Omental fat pad (tissue), 3 donors: ENCODE measurements at regions not wholly inside any gene's neighbourhood (a gene's known extent, or its start where the extent isn't known, plus 50 kb on each side); places are given as distances from the start of the nearest gene placed in this dataset.

ENCODE experiments used
- ATAC-seq: fragments of 150-250 bp; one replicate; pipeline ENCODE4 v1.9.1; 2016; ENCODE audit warnings: mild to moderate bottlenecking, moderate library complexity; ENCODE audit not compliant: low FRiP score
- DNase-seq: peaks from one replicate; pipeline ENCODE4 v3.0.0-alpha.2; 2019; ENCODE audit warnings: low spot score
- TF ChIP-seq, protein P1 (sequence below), 3 donors: fragments of 450-650 bp; IDR thresholded peaks; one replicate each; pipeline ENCODE4 v1.5.1; 2016 to 2017; ENCODE audit warnings: antibody characterized with exemption in 3 of 3, mild to moderate bottlenecking in 3 of 3, moderate library complexity in 2 of 3

DNA sequence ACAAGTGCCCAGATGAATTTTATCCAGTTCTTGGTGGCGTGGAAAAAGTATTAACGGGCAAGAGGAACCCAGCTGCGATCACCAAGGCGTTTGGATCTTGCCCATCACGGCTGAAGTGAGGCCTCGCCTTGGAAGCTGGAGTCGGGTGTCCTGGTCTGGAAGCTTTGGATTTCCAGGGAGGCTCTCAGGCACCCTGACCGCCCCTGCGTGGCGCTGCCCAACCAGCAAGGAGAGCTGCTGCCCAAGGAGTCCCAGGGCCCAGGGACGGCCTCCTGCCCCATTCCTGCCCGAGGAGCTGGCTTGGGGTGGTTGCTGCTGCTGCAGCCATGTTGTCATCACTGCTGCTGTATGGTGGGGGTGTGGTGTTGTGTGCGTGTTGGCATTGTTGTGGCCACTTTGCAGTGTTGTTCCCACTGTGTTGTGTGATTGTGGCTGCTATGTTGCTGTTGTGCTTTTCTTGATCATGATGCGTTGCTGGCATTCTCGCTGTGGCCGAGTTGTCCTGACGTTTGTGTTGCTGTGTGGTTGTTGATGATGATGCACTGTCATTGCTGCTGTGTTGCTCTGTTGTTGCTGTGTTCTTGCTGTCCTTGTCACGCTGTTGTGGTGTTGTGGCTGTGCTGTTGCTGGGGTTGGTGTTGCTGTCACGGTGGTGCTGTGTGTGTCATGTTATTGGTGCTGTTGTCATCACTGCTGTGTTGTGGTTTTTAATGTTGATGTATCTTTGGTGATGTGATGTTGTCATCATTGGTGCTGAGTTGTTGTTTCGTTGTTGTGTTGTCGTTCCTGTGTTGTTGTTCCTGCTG is 318.8 kb downstream of the C16orf95 start:
- TF ChIP-seq, protein P1, sequence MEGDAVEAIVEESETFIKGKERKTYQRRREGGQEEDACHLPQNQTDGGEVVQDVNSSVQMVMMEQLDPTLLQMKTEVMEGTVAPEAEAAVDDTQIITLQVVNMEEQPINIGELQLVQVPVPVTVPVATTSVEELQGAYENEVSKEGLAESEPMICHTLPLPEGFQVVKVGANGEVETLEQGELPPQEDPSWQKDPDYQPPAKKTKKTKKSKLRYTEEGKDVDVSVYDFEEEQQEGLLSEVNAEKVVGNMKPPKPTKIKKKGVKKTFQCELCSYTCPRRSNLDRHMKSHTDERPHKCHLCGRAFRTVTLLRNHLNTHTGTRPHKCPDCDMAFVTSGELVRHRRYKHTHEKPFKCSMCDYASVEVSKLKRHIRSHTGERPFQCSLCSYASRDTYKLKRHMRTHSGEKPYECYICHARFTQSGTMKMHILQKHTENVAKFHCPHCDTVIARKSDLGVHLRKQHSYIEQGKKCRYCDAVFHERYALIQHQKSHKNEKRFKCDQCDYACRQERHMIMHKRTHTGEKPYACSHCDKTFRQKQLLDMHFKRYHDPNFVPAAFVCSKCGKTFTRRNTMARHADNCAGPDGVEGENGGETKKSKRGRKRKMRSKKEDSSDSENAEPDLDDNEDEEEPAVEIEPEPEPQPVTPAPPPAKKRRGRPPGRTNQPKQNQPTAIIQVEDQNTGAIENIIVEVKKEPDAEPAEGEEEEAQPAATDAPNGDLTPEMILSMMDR (IDR thresholded peaks at IDR 0.05): no peak
- ATAC-seq (no peak), DNase-seq (no peak)

DNA sequence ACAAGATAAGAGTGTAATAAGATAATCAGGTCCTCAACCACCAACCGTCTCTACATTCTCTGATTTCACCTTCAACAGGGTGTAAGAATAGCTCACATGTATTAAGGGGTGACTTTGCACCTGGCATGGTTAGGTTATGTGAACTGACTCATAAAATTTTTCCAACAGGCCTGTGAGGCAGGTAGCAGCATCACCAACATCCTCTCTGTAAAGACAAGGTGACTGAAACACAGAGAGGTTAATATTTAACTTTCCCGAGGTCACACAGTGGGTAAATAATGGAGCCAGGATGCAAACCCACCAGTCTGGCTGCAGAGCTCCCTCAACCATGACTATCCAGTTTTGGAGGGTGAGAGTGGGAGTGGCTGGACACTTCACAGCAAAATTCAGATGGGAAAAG is 317.2 kb downstream of the C16orf95 start:
- TF ChIP-seq, protein P1 (IDR thresholded peaks at IDR 0.05): no peak
- ATAC-seq (no peak), DNase-seq (no peak)

DNA sequence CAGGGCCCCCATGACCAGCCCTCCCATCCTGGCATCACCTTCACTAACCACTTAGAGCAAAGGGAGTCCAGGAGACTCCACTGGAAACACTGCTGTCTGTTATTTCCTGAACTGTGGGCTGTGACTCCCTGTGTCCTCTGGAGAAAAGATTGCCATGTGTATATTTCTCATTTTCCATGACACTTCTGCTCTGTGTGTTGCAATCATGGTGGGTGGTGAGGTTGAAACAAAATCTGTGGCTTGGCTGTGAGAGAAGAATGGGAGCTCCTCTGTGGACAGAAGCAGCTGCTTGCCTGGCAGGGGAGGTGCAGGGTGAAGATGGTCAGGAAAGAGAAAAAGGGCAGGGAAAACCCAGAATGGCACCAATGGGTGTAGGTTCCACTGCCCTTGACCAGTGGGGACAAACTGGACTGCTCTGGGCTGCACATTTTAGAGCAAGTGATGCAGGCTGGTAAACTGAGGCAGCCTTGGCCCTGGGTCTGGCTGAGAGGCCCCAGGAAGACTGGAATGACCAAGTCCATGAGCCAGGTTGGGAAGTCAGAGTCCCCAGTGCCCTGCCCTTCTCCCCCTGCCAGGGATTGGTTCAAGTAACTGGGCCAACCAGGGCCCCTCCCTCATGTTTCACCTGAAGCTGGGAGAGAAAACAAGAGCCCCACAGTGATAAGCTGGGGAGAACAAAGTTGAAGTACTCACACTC is 314.3 kb downstream of the C16orf95 start:
- no peak for ATAC-seq
- no peak for DNase-seq
- TF ChIP-seq, protein P1 (IDR thresholded peaks at IDR 0.05): no peak

DNA sequence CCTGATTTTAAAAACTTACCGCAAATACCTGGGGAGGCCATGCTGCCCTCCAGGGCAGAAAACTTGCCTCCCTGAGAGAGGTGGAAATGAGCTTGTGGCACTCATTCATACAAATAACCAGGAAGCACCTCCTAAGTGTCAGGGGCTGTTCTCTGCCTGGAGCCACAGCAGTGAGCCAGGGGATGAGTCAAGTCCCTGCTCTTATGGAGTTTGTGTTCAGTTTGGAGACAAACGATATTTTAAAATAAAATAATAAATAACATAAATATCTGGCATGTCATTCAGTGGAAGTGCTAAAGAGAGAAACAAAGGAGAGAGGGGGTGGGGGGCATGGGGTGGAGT is 313.8 kb downstream of the C16orf95 start:
- ATAC-seq (no peak), DNase-seq (no peak)
- TF ChIP-seq, protein P1 (IDR thresholded peaks at IDR 0.05): no peak

DNA sequence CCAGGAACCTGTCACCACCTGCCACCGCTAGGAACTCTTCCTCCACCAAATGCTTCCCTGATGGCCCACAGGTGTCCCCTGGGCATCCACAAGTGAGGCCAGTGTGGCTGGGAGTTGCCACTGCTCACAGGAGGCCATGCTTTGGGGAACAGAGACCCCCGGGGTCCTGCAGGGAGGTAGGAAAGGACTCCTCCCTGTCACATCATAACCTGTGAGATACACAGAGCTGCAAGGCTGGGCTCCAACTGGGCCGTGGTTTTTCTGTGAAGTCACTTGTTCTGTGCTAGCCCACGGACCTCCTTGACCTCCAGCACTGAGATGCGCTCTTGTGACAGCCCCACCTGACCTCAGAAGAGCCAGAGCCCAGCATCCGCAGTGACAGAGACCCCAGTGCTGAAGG is 311.2 kb downstream of the C16orf95 start:
- TF ChIP-seq, protein P1 (IDR thresholded peaks at IDR 0.05): no peak
- no peak for ATAC-seq
- DNase-seq: no peak

DNA sequence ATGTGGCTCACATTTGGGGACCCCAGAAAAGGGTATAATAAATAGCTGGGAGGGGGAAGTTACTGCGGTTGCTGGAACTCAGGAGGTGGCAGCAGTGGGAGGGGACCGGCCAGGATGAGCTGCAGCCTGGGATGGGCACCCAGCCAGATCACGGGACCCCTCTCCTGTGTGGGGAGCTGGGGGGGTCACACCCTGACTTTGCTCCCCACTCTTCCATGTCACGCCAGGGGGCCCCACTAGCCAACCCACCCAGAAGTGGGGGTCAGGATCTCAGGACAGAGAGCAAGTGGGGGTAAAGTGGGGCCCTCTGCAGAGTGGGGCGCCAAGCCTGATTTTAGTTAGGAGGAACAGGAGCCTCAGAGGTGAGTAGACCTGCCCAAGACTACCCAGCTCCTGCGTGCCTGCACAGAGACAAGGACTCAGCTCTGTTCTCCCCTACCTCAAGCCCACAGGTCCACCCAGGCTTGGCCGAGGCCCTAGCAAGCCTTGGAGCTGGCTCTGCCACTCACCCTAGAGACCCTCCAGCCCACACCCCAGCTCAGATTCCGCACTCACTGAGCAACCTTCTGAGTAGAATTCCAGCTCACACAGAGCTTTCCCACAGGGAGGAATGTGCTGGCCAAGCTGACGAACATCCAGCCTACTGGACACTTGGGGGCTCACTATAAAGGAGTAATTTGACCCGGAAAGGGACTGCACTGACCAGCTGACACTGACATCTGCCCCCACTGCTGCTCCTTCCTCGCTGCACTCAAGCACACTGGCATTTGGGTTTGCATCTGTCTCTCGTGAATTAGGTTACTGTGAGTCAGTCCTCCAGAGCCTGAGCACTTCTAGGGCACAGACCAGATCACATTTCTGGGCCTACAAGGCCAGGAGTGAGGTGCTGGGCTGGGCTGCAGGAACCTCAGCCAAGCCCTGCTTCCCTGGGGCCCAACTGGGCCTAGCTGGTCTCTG is 310.1 kb downstream of the C16orf95 start:
- DNase-seq (no peak), ATAC-seq (no peak)
- TF ChIP-seq, protein P1 (IDR thresholded peaks at IDR 0.05): no peak
